Psoas muscle (tissue), 7 donors: ENCODE measurements at regions not wholly inside any gene's neighbourhood (a gene's known extent, or its start where the extent isn't known, plus 50 kb on each side); places are given as distances from the start of the nearest gene placed in this dataset.
"Not testable (repeated sequence)": the region's sequence is repeated elsewhere in the genome, so short reads cannot be mapped to it uniquely, and the experiment has no call there.

Source experiments
- ATAC-seq, 4 donors: fragments of 200-7000 bp; cut with Tn5 transposase; one replicate each; pipeline ENCODE4 v1.9.1; 2020; ENCODE audit warnings: moderate library complexity in 3 of 4, mild to moderate bottlenecking in 2 of 4
- DNase-seq, 2 donors: peaks; one replicate each; pipeline ENCODE4 v3.0.0-alpha.2; 2020
- H3K27ac ChIP-seq: fragments of 200-600 bp; one replicate; pipeline ENCODE4 v1.8.0; 2022
- H3K27me3 ChIP-seq, 3 donors: fragments of 200-600 bp in 1 of 3; one replicate each; pipeline versions ENCODE4 v1.6.1 to v1.8.0; 2013 to 2022; ENCODE audit warnings: low read length in 2 of 3, mild to moderate bottlenecking in 2 of 3, moderate library complexity in 1 of 3; ENCODE audit not compliant: insufficient read depth in 3 of 3
- H3K36me3 ChIP-seq, 2 donors: fragments of 200-600 bp in 1 of 2; one replicate each; pipeline versions ENCODE4 v1.6.1 to v1.8.0; 2013 to 2022; ENCODE audit warnings: low read depth in 1 of 2, mild to moderate bottlenecking in 1 of 2, moderate library complexity in 1 of 2; ENCODE audit not compliant: insufficient read depth in 1 of 2
- H3K4me1 ChIP-seq: fragments of 200-600 bp; one replicate; pipeline ENCODE4 v1.8.0; 2022
- H3K4me3 ChIP-seq: fragments of 200-600 bp; one replicate; pipeline ENCODE4 v1.8.0; 2022; ENCODE audit warnings: mild to moderate bottlenecking
- H3K9me3 ChIP-seq: fragments of 200-600 bp; one replicate; pipeline ENCODE4 v1.8.0; 2022
- CTCF ChIP-seq: fragments of 200-600 bp; IDR thresholded peaks from one replicate; pipeline ENCODE4 v1.8.0; 2022; ENCODE audit warnings: antibody characterized with exemption
- WGBS, 3 donors: extraction: QIAGEN DNeasy Blood & Tissue Kit; methylation state at CpG; one replicate each; pipeline versions ENCODE4 v1.1.6 to v1.1.7; 2013; 5-methylcytosine and 5-hydroxymethylcytosine counted together
- intact Hi-C, 2 donors: fragments of 100-400 bp; cut with DNase I; formaldehyde crosslinking; loops; one replicate each; pipeline versions ENCODE4 v1.11.0 to v1.14.2; 2022
- donor health status: healthy with polysubstance abuse.
- donor health status: DM: no; HTN: no; CAD: no; lungs with moderate emphysema.
- donor health status: Bipolar disorder and iron deficiency.
- donor health status: healthy.
- donor health status: DM: yes; HTN: yes; CAD: no.
- donor health status: DM: no; HTN: no; CAD: no.
- donor health status: DM: yes; HTN: yes; CAD: no.

GRCh38 chr4:176616151-176616550 is 176.6 kb downstream of the VEGFC start:
- DNase-seq, result no peak
- 53 to 63% (median 53%) methylated on average over 2 of the region's 2 CpGs for WGBS, 3 donors
- intact Hi-C loops, result no loop called here

GRCh38 chr4:176618138-176618537 is 174.6 kb downstream of the VEGFC start:
- intact Hi-C loops, result no loop called here
- DNase-seq (no peak), ATAC-seq (no peak)
- Histone ChIP-seq H3K36me3 (no peaks in the 10 kb centered on the region), H3K9me3 (no peaks in the 10 kb centered on the region), H3K4me1 (no peaks in the 10 kb centered on the region), H3K27ac (no peak overlapping the region), H3K27me3 (peaks cover 0 to 2% (median 0%) of the 10 kb centered on the region in 3 donors), H3K4me3 (no peak overlapping the region)
- 74 to 85% (median 81%) methylated on average over 1 of the region's 1 CpG for WGBS, 3 donors
- TF ChIP-seq CTCF, result no peak

More at GRCh38 chr4:176616151-176616550, 176.6 kb downstream of the VEGFC start:
- Histone ChIP-seq H3K27ac (no peak overlapping the region), H3K4me1 (no peaks in the 10 kb centered on the region), H3K27me3 (peaks cover 0 to 2% (median 0%) of the 10 kb centered on the region in 3 donors), H3K36me3 (no peaks in the 10 kb centered on the region), H3K4me3 (no peak overlapping the region), H3K9me3 (no peaks in the 10 kb centered on the region)
- no peak for TF ChIP-seq CTCF
- no peak for ATAC-seq

GRCh38 chr4:176619430-176619829 is 173.3 kb downstream of the VEGFC start:
- DNase-seq, result no peak
- 91 to 96% (median 92%) methylated on average over 2 of the region's 2 CpGs for WGBS, 3 donors
- Histone ChIP-seq H3K27ac (no peak overlapping the region), H3K27me3 (peaks cover 0 to 2% (median 0%) of the 10 kb centered on the region in 3 donors), H3K9me3 (no peaks in the 10 kb centered on the region), H3K4me3 (no peak overlapping the region), H3K36me3 (no peaks in the 10 kb centered on the region), H3K4me1 (no peaks in the 10 kb centered on the region)
- TF ChIP-seq CTCF, result no peak
- ATAC-seq, result no peak
- intact Hi-C loops, result no loop called here

GRCh38 chr4:176622251-176622948 is 170.3 kb downstream of the VEGFC start:
- ATAC-seq (no peak), DNase-seq (no peak)
- no peak overlapping the region for H3K27ac ChIP-seq
- H3K36me3 ChIP-seq, result no peaks in the 10 kb centered on the region
- intact Hi-C loops, result no loop called here
- WGBS, 3 donors, result 59 to 68% (median 61%) methylated on average over 2 of the region's 2 CpGs
- no peaks in the 10 kb centered on the region for H3K9me3 ChIP-seq
- no peak overlapping the region for H3K4me3 ChIP-seq
- TF ChIP-seq CTCF, result no peak
- no peaks in the 10 kb centered on the region for H3K4me1 ChIP-seq
- peaks cover 0 to 2% (median 0%) of the 10 kb centered on the region in 3 donors for H3K27me3 ChIP-seq

GRCh38 chr4:176624983-176625610 is 167.6 kb downstream of the VEGFC start:
- H3K27me3 ChIP-seq, H3K9me3 ChIP-seq, intact Hi-C loops, H3K36me3 ChIP-seq, H3K4me1 ChIP-seq, DNase-seq, ATAC-seq, H3K4me3 ChIP-seq, H3K27ac ChIP-seq: not testable (repeated sequence)
- 92 to 98% (median 95%) methylated on average over 24 to 37 of the region's 37 CpGs for whole genome bisulfite sequencing, 3 donors
